Left cardiac atrium (tissue), 4 donors: ENCODE measurements at regions not wholly inside any gene's neighbourhood (a gene's known extent, or its start where the extent isn't known, plus 50 kb on each side); places are given as distances from the start of the nearest gene placed in this dataset.
A peak's percentile ranks its signal among the peaks of the same experiment; 100 is the strongest.
"Not testable (repeated sequence)": the region's sequence is repeated elsewhere in the genome, so short reads cannot be mapped to it uniquely, and the experiment has no call there.

Source experiments
- ATAC-seq, 2 donors: fragments of 200-7000 bp; cut with Tn5 transposase; one replicate each; pipeline ENCODE4 v1.9.1; 2020; ENCODE audit warnings: mild to moderate bottlenecking in 2 of 2, moderate library complexity in 2 of 2
- DNase-seq: peaks from one replicate; pipeline ENCODE4 v3.0.0-alpha.2; 2020
- intact Hi-C, 2 donors: fragments of 100-400 bp; cut with DNase I; formaldehyde crosslinking; loops; one replicate each; pipeline versions ENCODE4 v1.14.1 to v1.15.1; 2022 to 2023
- donor health status: DM: no; HTN: yes; CAD: no.
- donor health status: DM: no; HTN: yes; CAD: no; lungs with severe emphysema.
- donor health status: DM: yes; HTN: yes; CAD: no.
- donor health status: Dilated cardiomyopathy.

GRCh38 chr3:82163907-82164520 lies 402.6 kb upstream of the GBE1 start:
- ATAC-seq (no peak), DNase-seq (no peak)
- intact Hi-C loops, result no loop called here

GRCh38 chr3:82157952-82158351 lies 396.5 kb upstream of the GBE1 start:
- ATAC-seq, result no peak
- intact Hi-C loops, result no loop called here
- no peak for DNase-seq

DNA sequence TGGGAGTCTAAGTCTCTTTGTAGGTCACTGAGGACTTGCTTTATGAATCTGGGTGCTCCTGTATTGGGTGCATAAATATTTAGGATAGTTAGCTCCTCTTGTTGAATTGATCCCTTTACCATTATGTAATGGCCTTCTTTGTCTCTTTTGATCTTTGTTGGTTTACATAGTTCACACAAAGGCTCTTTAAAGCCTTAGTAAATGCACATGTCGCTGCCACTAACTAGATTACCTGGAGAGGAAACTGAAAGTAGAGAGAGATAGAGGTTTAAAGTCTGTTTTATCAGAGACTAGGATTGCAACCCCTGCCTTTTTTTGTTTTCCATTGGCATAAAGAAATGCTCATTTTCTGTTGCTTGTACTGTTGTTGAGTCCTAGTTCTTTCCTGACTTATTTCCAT lies 392.4 kb upstream of the GBE1 start:
- intact Hi-C loops, DNase-seq, ATAC-seq: not testable (repeated sequence)

- intact Hi-C loops, result no loop called here
- DNase-seq (no peak), ATAC-seq (no peak)
Observed at GRCh38 chr3:82145742-82146141, 384.3 kb upstream of the GBE1 start.

- intact Hi-C loops, result no loop called here
- no peak for ATAC-seq
- DNase-seq, result no peak
Observed at GRCh38 chr3:82144811-82145210, 383.4 kb upstream of the GBE1 start.

- ATAC-seq, result no peak
- no peak for DNase-seq
- intact Hi-C loops, result no loop called here
Observed at GRCh38 chr3:82143661-82144412, 382.4 kb upstream of the GBE1 start.

DNA sequence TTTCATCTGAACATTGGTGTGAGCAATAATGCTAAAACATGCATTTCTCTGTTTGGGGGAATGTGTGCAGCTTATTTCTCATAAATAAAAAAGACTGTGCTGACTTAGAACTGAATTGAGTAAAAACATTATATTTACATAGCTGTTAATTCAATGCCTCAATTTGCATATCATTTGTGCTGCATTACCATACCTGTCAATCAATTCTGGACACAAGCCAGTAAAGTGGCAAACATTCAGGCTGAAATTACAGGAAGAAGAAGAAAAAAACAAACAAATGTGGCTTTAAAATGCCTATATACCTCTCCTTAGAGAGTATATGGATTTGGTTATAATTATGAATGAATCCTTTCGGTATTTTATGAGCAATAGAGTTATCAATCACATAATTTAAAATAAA lies 380.1 kb upstream of the GBE1 start:
- no peak for ATAC-seq
- intact Hi-C loops, result no loop called here

GRCh38 chr3:82137861-82138260 lies 376.4 kb upstream of the GBE1 start:
- ATAC-seq, result no peak
- intact Hi-C loops, result loop anchor here (10.0 kb wide), 2 partner anchors 473 to 833 kb away; no protein-coding TSS in a partner anchor

More for the DNA sequence above, 380.1 kb upstream of the GBE1 start:
- DNase-seq, result no peak

GRCh38 chr3:82137050-82137449 lies 375.6 kb upstream of the GBE1 start:
- ATAC-seq (no peak), DNase-seq (no peak)
- intact Hi-C loops, result loop anchor here (10.0 kb wide), 2 partner anchors 472 to 832 kb away; no protein-coding TSS in a partner anchor

More at GRCh38 chr3:82137861-82138260, 376.4 kb upstream of the GBE1 start:
- no peak for DNase-seq

GRCh38 chr3:82133070-82133606 lies 371.7 kb upstream of the GBE1 start:
- intact Hi-C loops, result loop anchor here (5.0 to 10.0 kb wide), 4 partner anchors 221 to 828 kb away; no protein-coding TSS in a partner anchor
- ATAC-seq (peak; percentile 78 to 79), DNase-seq (peak; percentile 58)

- no peak for ATAC-seq
- no peak for DNase-seq
- intact Hi-C loops, result loop anchor here (5.0 to 10.0 kb wide), 4 partner anchors 220 to 828 kb away; no protein-coding TSS in a partner anchor
Observed at GRCh38 chr3:82132210-82133069, 371.0 kb upstream of the GBE1 start.

DNA sequence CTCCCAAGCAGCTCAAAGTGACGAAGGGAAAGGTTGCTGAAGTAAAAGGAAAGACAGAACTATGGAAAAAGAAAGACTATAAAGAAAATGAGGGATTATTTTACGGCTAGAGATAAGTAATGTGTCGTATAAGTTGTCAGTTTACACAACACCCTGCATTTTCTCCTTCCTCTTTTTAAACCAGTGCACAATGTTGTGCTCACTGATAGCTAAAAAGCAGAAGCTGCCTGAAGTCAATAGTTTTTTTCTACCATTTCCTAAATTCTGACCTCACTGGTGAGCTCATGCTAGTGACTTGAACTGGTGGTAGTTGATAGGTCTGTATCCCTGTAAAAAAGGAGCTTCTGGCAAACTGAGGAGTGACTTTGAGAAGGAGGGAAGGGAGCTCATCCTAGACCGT lies 368.6 kb upstream of the GBE1 start:
- intact Hi-C loops, result loop anchor here (2.0 to 10.0 kb wide), 5 partner anchors 218 to 825 kb away; no protein-coding TSS in a partner anchor
- DNase-seq (no peak), ATAC-seq (peak; percentile 41 to 47)

- ATAC-seq (no peak), DNase-seq (no peak)
- intact Hi-C loops, result no loop called here
Observed at GRCh38 chr3:82129221-82129801, 367.9 kb upstream of the GBE1 start.

DNA sequence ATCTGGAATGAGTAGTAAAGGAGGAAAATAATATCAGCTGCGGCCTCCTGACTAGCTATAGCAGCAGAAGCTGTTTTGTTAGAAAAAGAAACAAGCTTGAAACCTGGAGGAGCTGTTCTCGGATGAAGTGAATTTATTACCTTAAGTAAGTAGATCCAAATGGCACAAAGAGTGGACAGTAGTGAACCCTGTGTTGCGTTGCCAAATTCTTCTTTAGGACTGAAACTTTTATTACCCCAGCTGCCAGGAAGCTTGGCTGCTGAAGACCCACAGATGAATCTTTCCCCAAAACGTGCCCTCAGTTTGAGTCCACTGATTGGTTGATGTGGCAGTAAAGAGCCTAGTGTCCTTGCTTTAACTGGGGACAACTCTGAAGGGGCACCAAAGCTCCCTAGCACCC lies 366.8 kb upstream of the GBE1 start:
- intact Hi-C loops, result no loop called here
- DNase-seq, result no peak
- no peak for ATAC-seq

DNA sequence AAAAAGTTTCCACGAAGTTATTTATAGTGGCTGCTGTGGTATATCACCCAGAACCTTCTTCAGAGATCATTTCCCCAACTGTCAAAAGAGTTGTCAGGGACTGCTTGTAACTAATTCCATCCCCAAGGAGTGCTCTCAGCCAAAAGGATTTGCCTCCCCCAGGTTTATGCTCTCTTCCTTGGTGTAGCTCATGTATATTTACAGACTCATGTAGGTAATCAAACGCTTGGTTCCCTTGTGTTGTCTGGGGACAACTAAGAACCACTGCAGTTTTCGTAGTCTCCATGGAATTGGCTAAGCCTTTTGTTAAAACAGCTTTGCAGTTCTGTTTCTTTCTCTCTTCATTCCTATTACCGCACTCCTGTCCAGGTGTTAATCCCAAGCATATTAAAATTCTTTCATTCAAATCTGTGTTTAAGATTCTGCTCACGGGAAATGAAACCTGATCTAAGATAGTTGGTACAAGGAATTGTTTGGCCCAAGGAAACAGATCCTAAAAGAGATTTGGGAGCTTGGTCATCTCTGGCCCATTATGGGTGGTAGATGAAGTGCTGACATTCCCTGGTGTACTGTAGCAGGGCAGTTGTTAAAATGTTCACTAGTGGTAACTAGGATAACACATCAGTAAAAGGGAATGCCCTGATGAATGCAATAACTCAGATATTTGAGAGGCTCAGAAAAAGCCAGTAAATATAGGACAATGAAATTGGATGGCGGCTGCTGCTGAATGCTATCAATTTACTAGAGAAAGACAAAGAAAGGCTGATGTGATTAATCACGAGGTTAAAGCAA lies 361.3 kb upstream of the GBE1 start:
- intact Hi-C loops, result no loop called here
- ATAC-seq (no peak), DNase-seq (no peak)

DNA sequence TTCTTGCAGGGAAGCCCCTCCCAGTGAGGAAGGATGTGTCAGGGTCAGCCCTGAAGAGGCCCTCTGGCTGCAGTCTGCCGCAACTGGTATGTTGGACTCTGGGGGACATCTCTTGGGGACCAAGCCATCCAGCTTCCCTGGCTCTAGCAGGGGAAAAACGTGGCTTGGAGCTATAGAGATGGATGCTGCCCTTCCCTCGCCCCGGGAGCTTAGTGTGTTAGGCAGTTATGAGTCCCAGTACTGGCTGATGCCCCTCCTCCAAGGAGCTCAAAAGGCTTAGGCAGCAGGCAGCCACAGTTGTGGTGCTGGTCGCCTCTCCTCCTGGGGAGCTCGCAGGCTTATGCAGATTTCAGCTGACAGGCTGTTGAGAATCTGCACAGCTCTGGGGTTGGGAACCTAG lies 353.1 kb upstream of the GBE1 start:
- ATAC-seq (no peak), DNase-seq (no peak)
- intact Hi-C loops, result no loop called here

DNA sequence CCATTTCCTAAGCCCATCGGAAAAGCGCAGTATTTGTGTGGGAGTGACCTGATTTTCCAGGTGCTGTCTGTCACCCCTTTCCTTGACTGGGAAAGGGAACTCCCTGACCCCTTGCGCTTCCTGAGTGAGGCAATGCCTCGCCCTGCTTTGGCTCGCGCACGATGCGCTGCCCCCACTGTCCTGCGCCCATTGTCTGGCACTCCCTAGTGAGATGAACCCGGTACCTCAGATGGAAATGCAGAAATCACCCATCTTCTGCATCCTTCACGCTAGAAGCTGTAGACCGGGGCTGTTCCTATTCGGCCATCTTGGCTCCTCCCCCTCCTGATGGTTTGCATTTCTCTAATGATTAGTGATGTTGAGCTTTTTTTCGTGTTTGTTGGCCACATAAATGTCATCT lies 349.3 kb upstream of the GBE1 start:
- DNase-seq, ATAC-seq, intact Hi-C loops: not testable (repeated sequence)

GRCh38 chr3:82103241-82103640 lies 341.8 kb upstream of the GBE1 start:
- intact Hi-C loops, result no loop called here
- ATAC-seq (no peak), DNase-seq (no peak)
